GM13976 (cell line): ENCODE measurements at regions not wholly inside any gene's neighbourhood (a gene's known extent, or its start where the extent isn't known, plus 50 kb on each side); places are given as distances from the start of the nearest gene placed in this dataset.

Source experiments
- DNase-seq: peaks from one replicate; pipeline ENCODE4 v3.0.0; 2012; ENCODE audit warnings: low spot score
- CTCF ChIP-seq: IDR thresholded peaks from 2 replicates; pipeline ENCODE4 v1.5.1; 2012; ENCODE audit warnings: borderline replicate concordance, mild to moderate bottlenecking; ENCODE audit not compliant: insufficient read depth; ENCODE audit errors: extremely low read depth, missing control alignments, control extremely low read depth
- in situ Hi-C: fragments of 300-500 bp; cut with MboI; formaldehyde crosslinking; loops from one replicate; pipeline ENCODE4 v1.12.0; 2022; ENCODE audit warnings: low sequenced_read_pairs, mixed read lengths, inconsistent platforms; ENCODE audit not compliant: unreplicated experiment

- in situ Hi-C loops = no loop called here
- no peak for TF ChIP-seq CTCF
- no peak for DNase-seq
Observed at GRCh38 chr4:129968778-129969177, 872.8 kb downstream of the C4orf33 start.

DNA sequence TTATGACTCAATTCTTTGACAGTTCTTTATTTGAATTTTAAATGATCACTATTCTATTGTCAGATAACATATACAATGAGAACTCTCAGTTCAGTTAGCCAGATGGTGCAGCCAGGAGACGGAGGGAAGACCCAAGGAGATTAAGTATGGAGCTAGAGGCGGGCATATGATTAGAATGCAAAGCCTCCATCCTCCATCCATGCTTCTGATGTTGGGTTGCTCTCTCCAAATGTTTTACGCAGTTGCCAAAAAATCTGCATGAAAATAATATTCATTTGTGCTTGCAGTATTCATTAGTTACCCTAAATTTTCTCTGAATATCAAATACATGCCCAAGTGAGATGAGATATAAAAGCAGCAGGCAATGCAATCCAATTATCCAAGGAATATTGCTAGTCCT lies 874.8 kb downstream of the C4orf33 start:
- in situ Hi-C loops = no loop called here
- no peak for TF ChIP-seq CTCF
- no peak for DNase-seq

GRCh38 chr4:129971419-129971818 lies 875.5 kb downstream of the C4orf33 start:
- TF ChIP-seq CTCF = no peak
- in situ Hi-C loops = no loop called here
- DNase-seq = no peak

DNA sequence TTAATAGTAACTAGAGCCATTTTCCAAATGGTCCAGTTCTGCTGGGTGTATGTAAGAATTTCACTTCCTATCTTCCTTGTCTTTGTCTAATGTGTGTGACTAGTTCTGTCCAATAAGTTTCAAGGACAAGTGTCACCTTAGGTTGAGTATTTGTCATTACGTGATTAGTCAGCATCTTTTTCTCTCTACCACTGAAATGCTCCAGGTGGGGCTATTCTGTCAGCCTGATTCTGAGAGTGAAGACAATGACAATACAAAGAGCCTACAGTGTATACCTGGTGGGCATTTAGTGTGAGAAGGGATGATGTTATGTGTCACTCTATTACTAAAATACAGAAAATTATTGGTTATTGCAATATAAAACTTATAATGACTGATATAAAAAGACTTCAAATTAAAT lies 876.3 kb downstream of the C4orf33 start:
- no peak for TF ChIP-seq CTCF
- no peak for DNase-seq
- in situ Hi-C loops = no loop called here

DNA sequence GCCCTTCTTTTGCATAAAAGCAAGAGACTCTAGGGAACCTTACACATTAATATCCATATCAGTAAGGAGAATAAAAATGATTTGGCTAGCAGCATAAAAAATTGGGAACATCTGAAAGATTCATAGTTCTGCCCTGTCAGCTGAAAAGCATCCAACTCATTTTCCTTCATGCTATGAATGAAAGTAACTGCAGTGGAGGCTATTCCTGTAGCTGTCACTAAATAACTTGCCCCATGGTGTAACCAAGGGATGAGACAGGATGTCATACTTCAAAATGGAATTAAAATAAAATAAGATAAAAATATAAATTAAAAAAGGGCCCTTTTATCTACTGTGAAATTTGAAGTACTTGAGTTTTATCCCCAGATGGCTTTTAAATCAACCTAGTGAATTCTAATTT lies 878.8 kb downstream of the C4orf33 start:
- TF ChIP-seq CTCF = no peak
- DNase-seq = no peak
- in situ Hi-C loops = no loop called here

GRCh38 chr4:129978315-129978714 lies 882.4 kb downstream of the C4orf33 start:
- DNase-seq = no peak
- TF ChIP-seq CTCF = no peak
- in situ Hi-C loops = no loop called here

DNA sequence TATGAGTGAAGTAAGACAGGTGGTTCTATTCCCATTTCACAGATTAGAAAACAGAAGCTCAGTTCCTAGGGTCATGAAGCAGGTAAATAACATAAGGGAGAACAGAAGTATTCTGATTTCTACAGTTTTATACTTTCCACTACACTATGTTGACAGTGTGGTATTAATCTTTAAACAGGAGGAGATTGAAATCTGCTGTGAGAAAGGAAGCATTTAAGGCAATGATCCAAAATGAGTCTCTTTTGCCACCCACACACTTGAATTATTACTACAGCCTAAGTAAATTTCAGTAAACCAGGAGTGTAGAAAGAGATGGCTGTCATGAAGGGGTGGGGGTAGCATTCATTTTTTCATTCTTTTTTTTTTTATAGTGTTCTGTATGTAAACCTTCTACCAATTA lies 893.0 kb downstream of the C4orf33 start:
- no peak for TF ChIP-seq CTCF
- in situ Hi-C loops = no loop called here
- no peak for DNase-seq
